Activated naive CD4-positive, alpha-beta T cell (primary cell): ENCODE measurements at regions not wholly inside any gene's neighbourhood (a gene's known extent, or its start where the extent isn't known, plus 50 kb on each side); places are given as distances from the start of the nearest gene placed in this dataset.

Experiments
- DNase-seq, 4 experiments: peaks; one replicate each; lab custom pipeline; 2025; lab: John Stamatoyannopoulos, UW

- no peak for DNase-seq
These were observed 81.3 kb upstream of the C21orf91 start for GRCh38 chr21:17900281-17900989.

GRCh38 chr21:17889171-17889570, 70.0 kb upstream of the C21orf91 start:
- DNase-seq: no peak

- no peak for DNase-seq
These were observed 50.0 kb upstream of the C21orf91 start for GRCh38 chr21:17869115-17869514.
